ENCODE measurements at regions not wholly inside any gene's neighbourhood (a gene's known extent, or its start where the extent isn't known, plus 50 kb on each side); places are given as distances from the start of the nearest gene placed in this dataset.

GRCh38 chr9:95756101-95756500, 119.4 kb upstream of the ERCC6L2 start:
- FAIRE-seq = no peak

- no peak for FAIRE-seq
These were observed 120.1 kb upstream of the ERCC6L2 start for GRCh38 chr9:95755421-95755730.

GRCh38 chr9:95754533-95755420, 120.7 kb upstream of the ERCC6L2 start:
- no peak for FAIRE-seq

DNA sequence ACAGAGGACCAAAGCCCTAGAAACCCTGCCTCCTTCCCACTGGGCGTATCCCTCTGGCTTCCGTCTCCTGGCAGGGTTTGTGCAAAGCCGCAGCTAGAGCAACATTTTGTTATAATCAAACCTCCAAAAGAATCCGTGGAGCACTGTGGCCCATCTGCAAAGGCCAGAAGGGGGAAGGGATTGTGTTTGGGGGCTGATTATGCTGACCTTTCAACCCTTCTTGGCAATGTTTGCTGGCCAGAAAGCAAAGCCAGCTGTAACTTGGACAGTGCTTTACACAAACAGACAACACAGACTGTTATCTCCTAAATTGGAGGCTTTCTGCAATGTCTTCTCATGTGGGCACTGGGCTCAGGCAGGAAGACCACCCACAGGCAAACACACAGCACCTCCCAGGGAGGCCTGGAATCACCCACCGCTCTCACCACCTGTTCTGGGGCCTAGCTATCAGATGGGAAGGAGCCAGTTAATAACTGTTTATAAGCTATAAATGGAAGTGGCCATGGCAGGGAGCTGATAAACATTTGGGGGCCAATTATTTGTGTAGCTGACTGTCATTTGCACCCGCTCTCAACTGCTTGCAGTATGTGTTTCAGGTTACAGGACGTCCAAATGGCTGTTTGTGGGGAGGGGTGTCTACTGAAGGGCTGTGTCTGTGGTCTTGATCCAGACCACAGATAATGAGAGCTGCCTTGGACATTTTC, 121.6 kb upstream of the ERCC6L2 start:
- no peak for FAIRE-seq

- no peak for FAIRE-seq
These were observed 123.3 kb upstream of the ERCC6L2 start for GRCh38 chr9:95752129-95752731.

GRCh38 chr9:95751520-95751790, 124.0 kb upstream of the ERCC6L2 start:
- FAIRE-seq = no peak

DNA sequence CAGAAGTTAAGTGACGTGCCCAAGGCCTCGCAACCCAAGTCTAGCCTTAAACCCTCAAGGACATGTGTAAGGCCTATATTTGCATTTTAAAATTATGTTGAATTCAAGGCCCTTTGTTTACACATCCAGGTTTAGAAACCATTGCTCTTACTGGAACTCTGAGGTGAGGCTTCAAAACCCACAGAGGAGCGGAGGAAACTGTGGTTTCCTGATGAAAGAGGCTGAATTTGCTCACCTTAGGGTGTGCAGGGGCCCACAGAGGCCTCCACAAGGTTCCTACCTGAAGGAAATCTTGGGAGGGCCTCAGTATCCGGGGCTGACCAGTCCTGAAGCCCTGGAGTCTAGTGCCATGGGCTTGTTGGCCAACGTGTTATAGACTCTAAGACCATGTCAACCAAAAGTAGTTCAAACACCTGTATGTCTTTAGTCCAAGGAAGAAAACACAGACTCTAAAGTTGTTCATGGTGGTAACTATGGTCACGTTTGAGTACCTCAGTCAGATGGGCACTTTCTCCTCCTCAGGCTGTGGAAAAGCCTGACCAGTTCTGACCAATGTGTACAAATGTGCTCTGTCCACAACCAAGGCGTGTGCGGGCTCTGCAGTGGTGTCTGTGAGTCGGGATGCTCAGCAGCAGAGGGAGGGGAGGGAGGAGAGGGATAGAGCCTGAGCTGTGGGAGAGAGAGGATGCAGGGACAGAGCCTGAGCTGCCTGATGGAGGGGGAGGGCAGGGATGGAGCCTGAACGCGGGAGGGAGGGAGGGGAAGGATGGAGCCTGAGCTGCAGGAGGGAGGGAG, 124.6 kb upstream of the ERCC6L2 start:
- FAIRE-seq = no peak

DNA sequence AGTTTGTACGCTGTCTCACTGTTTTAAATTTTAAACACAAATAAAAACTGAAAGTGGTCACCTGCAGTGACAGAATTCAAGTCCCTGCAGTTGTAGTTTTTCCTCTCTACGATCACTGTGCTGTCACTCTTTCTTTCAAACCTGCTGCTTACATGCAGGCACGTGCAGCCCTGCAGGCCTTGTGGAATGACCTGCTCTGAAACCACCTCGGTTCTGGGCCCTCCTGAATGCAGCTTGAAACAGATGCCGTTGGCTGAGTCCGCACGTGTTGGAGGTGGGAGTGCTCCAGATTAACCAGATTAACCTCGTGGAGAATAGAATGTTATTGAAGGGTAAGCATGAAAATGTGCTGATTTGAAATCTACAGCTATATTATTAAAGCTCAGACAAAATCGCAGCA, 126.0 kb upstream of the ERCC6L2 start:
- FAIRE-seq = no peak

GRCh38 chr9:95746408-95747180, 128.9 kb upstream of the ERCC6L2 start:
- no peak for FAIRE-seq

DNA sequence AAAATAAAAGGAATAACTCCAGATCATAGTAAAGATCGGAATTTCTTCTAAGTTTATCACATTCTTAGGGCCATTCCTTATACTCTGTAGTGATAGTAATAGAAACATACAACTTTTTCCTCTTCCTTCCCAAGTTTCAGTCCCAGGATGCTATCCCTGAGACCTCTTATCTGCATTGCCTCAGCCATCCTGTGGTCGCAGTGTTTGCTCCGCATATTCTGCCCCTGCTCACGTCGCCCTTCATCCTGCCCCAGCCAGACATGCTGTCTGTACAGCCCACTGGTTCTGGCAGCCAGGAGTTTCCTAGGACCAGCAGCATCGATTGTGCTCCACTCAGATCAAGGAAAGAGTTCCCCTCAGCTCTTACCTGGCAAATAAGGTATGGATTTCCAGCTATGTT, 132.7 kb upstream of the ERCC6L2 start:
- FAIRE-seq = no peak

DNA sequence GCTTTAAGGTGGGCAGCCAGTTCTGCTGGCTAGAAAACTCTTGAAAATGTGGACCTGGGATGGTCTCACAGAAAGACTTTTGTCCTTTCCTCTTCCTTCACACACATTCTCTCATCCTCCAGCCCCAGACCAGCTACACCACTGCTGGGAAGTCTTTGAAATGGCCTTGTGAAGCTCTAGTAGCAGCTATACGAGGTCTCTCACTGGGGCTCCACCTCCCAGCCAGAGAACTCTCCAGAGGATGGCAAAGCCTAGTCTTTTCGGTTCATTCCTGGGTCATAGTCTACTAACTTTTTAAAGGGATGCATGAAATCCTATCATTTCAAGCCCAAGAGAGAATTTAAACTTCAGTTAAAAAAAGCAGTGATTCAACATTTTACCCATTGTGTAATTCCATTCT, 133.9 kb upstream of the ERCC6L2 start:
- no peak for FAIRE-seq

GRCh38 chr9:95740217-95741004, 135.1 kb upstream of the ERCC6L2 start:
- no peak for FAIRE-seq

DNA sequence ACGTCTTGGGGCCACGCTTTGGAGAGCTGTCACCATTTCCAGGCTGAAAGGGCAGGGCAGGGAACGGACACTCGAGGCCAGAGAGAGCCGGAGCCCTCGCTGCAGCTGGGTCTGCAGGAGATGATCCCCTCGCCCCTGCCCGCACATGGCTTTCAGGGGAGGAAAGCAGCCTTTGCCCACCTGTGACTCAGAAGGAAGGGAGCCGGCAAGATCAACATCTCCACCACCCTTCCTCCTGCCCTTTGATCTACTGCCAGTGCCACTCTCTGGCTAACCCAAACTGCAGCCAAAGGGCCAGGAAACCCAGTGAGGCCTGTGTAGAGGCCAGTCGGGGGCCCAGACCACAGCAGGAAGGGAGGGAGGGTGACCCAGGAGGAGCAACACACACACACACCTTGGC, 137.1 kb upstream of the ERCC6L2 start:
- FAIRE-seq = no peak

- FAIRE-seq = no peak
These were observed 138.5 kb upstream of the ERCC6L2 start for GRCh38 chr9:95736891-95737522.

GRCh38 chr9:95736370-95736769, 139.1 kb upstream of the ERCC6L2 start:
- no peak for FAIRE-seq

GRCh38 chr9:95735701-95736100, 139.8 kb upstream of the ERCC6L2 start:
- no peak for FAIRE-seq

DNA sequence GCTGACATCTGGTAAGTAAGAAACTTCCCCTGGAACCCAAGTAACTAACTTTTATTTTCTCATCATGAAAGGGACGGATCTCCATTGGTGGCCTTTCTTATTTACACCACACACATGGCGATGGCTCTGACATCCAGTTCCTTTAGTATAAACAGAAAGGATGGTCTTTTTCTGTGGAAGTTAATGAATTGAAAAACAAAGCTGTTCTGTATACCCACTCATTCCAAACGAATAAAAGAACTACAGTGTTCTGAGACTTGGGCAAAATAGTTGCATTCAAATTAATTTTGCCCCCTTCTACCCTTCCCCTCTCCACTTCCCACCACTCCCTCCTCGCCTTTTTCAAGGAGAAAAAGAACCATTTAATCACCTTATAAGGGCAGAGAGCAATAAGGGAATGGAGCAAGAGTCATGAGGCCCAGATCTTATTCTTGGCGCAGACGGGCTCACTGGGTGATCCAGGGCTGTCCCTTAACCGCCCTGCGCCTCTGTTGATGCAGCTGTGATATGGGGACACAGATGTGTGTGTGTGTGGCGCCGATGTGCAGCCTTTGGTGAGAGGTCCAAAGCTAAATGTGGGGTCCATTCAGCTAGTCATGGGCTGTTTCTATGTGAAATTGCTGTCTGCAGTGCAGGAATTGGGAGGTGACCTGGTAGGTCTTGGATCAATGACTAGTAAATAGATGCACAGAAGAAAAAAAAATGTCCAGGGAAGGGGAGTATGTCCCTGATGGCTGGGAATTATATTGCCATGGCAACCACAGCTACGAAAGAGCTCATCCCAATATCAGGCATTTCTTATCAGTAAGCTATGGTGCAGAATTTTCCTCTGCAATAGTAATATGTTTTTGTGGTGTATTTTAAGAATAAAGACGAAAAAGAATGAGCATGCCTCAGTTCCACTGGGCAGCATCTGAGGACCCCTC, 141.5 kb upstream of the ERCC6L2 start:
- no peak for FAIRE-seq

GRCh38 chr9:95732802-95733688, 142.4 kb upstream of the ERCC6L2 start:
- FAIRE-seq = no peak

GRCh38 chr9:95731876-95732275, 143.6 kb upstream of the ERCC6L2 start:
- no peak for FAIRE-seq
